ENCODE measurements at regions not wholly inside any gene's neighbourhood (a gene's known extent, or its start where the extent isn't known, plus 50 kb on each side); places are given as distances from the start of the nearest gene placed in this dataset.

GRCh38 chrX:1071351-1071750, 141.1 kb downstream of the CRLF2 start:
- TF ChIP-seq, protein P1, sequence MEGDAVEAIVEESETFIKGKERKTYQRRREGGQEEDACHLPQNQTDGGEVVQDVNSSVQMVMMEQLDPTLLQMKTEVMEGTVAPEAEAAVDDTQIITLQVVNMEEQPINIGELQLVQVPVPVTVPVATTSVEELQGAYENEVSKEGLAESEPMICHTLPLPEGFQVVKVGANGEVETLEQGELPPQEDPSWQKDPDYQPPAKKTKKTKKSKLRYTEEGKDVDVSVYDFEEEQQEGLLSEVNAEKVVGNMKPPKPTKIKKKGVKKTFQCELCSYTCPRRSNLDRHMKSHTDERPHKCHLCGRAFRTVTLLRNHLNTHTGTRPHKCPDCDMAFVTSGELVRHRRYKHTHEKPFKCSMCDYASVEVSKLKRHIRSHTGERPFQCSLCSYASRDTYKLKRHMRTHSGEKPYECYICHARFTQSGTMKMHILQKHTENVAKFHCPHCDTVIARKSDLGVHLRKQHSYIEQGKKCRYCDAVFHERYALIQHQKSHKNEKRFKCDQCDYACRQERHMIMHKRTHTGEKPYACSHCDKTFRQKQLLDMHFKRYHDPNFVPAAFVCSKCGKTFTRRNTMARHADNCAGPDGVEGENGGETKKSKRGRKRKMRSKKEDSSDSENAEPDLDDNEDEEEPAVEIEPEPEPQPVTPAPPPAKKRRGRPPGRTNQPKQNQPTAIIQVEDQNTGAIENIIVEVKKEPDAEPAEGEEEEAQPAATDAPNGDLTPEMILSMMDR (IDR thresholded peaks at IDR 0.05): no peak
- TF ChIP-seq POLR2AphosphoS5 (IDR thresholded peaks at IDR 0.05): no peak
